A673 (cell line): ENCODE measurements at regions not wholly inside any gene's neighbourhood (a gene's known extent, or its start where the extent isn't known, plus 50 kb on each side); places are given as distances from the start of the nearest gene placed in this dataset.

ENCODE experiments used
- CTCF ChIP-seq: fragments of 300-800, 200-600 bp; sonication (generic); conservative IDR thresholded peaks from 2 replicates; pipeline ENCODE4 v1.5.1; 2017; ENCODE audit warnings: low read depth, mild to moderate bottlenecking, antibody characterized with exemption, low read length, moderate library complexity, mixed read lengths
- EZH2 ChIP-seq: fragments of 200-600 bp; sonication (generic); IDR thresholded peaks from 2 replicates; pipeline ENCODE4 v1.6.1; 2017; ENCODE audit warnings: borderline replicate concordance, low read depth, mild to moderate bottlenecking, mixed read lengths, antibody characterized with exemption, low read length; ENCODE audit not compliant: poor library complexity, severe bottlenecking

GRCh38 chr16:86085161-86085611 lies 186.2 kb downstream of the IRF8 start:
- TF ChIP-seq CTCF (no peak), EZH2 (no peak)
